K562 (cell line): ENCODE measurements at regions not wholly inside any gene's neighbourhood (a gene's known extent, or its start where the extent isn't known, plus 50 kb on each side); places are given as distances from the start of the nearest gene placed in this dataset.

Experiments used
- ATAC-seq: fragments of 200-7000 bp; cut with Tn5 transposase; 3 replicates; pipeline ENCODE4 v1.9.1; 2020; ENCODE audit warnings: moderate library complexity
- BruUV-seq: library from RNA; stranded (reverse); fragments of 400-500 nt; replicated peaks from 2 replicates; lab custom pipeline; 2021; lab: Mats Ljungman, UMichigan
- CTCF ChIA-PET: fragments of 300-600 bp; formaldehyde crosslinking; extraction: SDS; loops from one replicate; lab custom pipeline; 2021; ENCODE audit warnings: low intra/inter-chr PET ratio; lab: Yijun Ruan, JAX
- POLR2A ChIA-PET: fragments of 300-600, 350-650 bp; sonication (Branson Sonifier 250); formaldehyde crosslinking; extraction: SDS; loops from one replicate; lab custom pipeline; 2021; ENCODE audit warnings: antibody characterized with exemption, inconsistent platforms; lab: Yijun Ruan, JAX
- DNase-seq, 4 experiments: peaks; one replicate each; pipeline versions ENCODE4 v3.0.0 to v3.0.0-alpha.2; 2011 to 2018; ENCODE audit warnings: low spot score in 3 of 4, mixed read lengths in 3 of 4; ENCODE audit errors: extremely low read depth in 1 of 4
- FAIRE-seq: peaks from 2 replicates; lab custom pipeline; 2011; peaks lifted over from hg19 to GRCh38; lab: Jason Lieb, UNC
- H2AFZ ChIP-seq: 2 replicates; pipeline ENCODE4 v1.6.0; 2011; ENCODE audit warnings: low read depth, low read length, control low read depth, inconsistent platforms
- H3K27ac ChIP-seq: fragments of 200-600 bp; 3 replicates; pipeline ENCODE4 v1.8.0; 2011; ENCODE audit warnings: low read depth, mild to moderate bottlenecking, control low read depth, inconsistent platforms, low read length, moderate library complexity, mixed read lengths; ENCODE audit errors: extremely low read depth
- H3K27me3 ChIP-seq, 2 experiments: fragments of 300-600 bp in 1 of 2; 2 replicates in 1 of 2; 3 replicates in 1 of 2; pipeline versions ENCODE4 v1.6.0 to v1.8.0; 2011; ENCODE audit warnings: inconsistent platforms in 2 of 2, low read length in 2 of 2, mild to moderate bottlenecking in 1 of 2, mixed read lengths in 1 of 2, moderate library complexity in 1 of 2; ENCODE audit not compliant: control insufficient read depth in 2 of 2, insufficient read depth in 2 of 2
- H3K36me3 ChIP-seq: fragments of 300-600 bp; 3 replicates; pipeline ENCODE4 v1.8.0; 2011; ENCODE audit warnings: mild to moderate bottlenecking, low read length, inconsistent platforms; ENCODE audit not compliant: control insufficient read depth, insufficient read depth
- H3K4me1 ChIP-seq, 2 experiments: fragments of 200-600 bp in 1 of 2; replicated peaks in 1 of 2; 2 replicates in 1 of 2; 3 replicates in 1 of 2; pipeline versions ENCODE4 v1.5.1 to v1.8.0; 2011; ENCODE audit warnings: inconsistent platforms in 2 of 2, low read length in 2 of 2, mild to moderate bottlenecking in 1 of 2, mixed read lengths in 1 of 2, moderate library complexity in 1 of 2; ENCODE audit not compliant: control insufficient read depth in 2 of 2, insufficient read depth in 2 of 2
- H3K4me2 ChIP-seq: 2 replicates; pipeline ENCODE4 v1.6.1; 2011; ENCODE audit warnings: low read length, control low read depth, inconsistent platforms, mixed read lengths; ENCODE audit not compliant: insufficient read depth
- H3K4me3 ChIP-seq: fragments of 200-600 bp; sonication (generic), shearing (Covaris generic); 2 replicates; pipeline ENCODE4 v1.5.1; 2016; ENCODE audit warnings: control low read depth, inconsistent platforms
- H3K79me2 ChIP-seq: fragments of 200-600 bp; 3 replicates; pipeline ENCODE4 v1.8.0; 2011; ENCODE audit warnings: low read length, inconsistent platforms; ENCODE audit not compliant: control insufficient read depth, insufficient read depth
- H3K9ac ChIP-seq, 2 experiments: 2 replicates each; pipeline versions ENCODE4 v1.6.0 to v1.6.1; 2011; ENCODE audit warnings: low read depth in 2 of 2, low read length in 2 of 2, control low read depth in 1 of 2, inconsistent platforms in 1 of 2, mild to moderate bottlenecking in 1 of 2, mixed read lengths in 1 of 2; ENCODE audit not compliant: insufficient read depth in 1 of 2
- H3K9me1 ChIP-seq: one replicate; pipeline ENCODE4 v1.6.0; 2011; ENCODE audit warnings: inconsistent platforms, mild to moderate bottlenecking, low read length, moderate library complexity; ENCODE audit not compliant: control insufficient read depth, insufficient read depth
- H3K9me3 ChIP-seq: replicated peaks from 2 replicates; pipeline ENCODE4 v1.5.1; 2011; ENCODE audit warnings: low read depth, low read length, inconsistent platforms; ENCODE audit not compliant: control insufficient read depth, insufficient read depth
- H4K20me1 ChIP-seq: replicated peaks from 2 replicates; pipeline ENCODE4 v1.6.1; 2011; ENCODE audit warnings: low read length, inconsistent platforms, mixed read lengths; ENCODE audit not compliant: control insufficient read depth, insufficient read depth
- ADNP ChIP-seq: fragments of 200-800 bp; sonication (Bioruptor generic); IDR thresholded peaks from 2 replicates; pipeline ENCODE4 v1.6.1; 2016; ENCODE audit warnings: missing genetic modification characterization, missing compliant biosample characterization
- BACH1 ChIP-seq: fragments of 200-800 bp; sonication (Bioruptor generic); IDR thresholded peaks from 2 replicates; pipeline ENCODE4 v1.6.1; 2016; ENCODE audit warnings: missing genetic modification characterization, missing compliant biosample characterization
- BRF1 ChIP-seq: IDR thresholded peaks from 3 replicates; pipeline ENCODE4 v1.6.1; 2011; ENCODE audit warnings: borderline replicate concordance, mild to moderate bottlenecking; ENCODE audit not compliant: insufficient read length; ENCODE audit errors: extremely low read depth
- ELF2 ChIP-seq: fragments of 250-450 bp; sonication (Bioruptor Pico); IDR thresholded peaks from 2 replicates; pipeline ENCODE4 v1.5.0; 2021; ENCODE audit warnings: mild to moderate bottlenecking
- GTF2F1 ChIP-seq: IDR thresholded peaks from 2 replicates; pipeline ENCODE4 v1.6.1; 2011; ENCODE audit warnings: low read depth, low read length, improper control_type of control experiment
- ILF3 ChIP-seq: fragments of 450-650 bp; IDR thresholded peaks from 2 replicates; pipeline ENCODE4 v1.6.1; 2018; ENCODE audit warnings: antibody characterized with exemption, mild to moderate bottlenecking, moderate library complexity, borderline replicate concordance
- MAFK ChIP-seq: IDR thresholded peaks from 2 replicates; pipeline ENCODE4 v1.6.1; 2011; ENCODE audit warnings: low read length, improper control_type of control experiment
- SLC30A9 ChIP-seq: fragments of 250-450 bp; sonication (Bioruptor Pico); IDR thresholded peaks from 2 replicates; pipeline ENCODE4 v1.8.0; 2022; ENCODE audit warnings: mild to moderate bottlenecking, moderate library complexity
- TAF1 ChIP-seq: IDR thresholded peaks from 2 replicates; pipeline ENCODE4 v1.6.1; 2011; ENCODE audit warnings: mild to moderate bottlenecking, low read length, moderate library complexity; ENCODE audit not compliant: insufficient read depth, control insufficient read depth, severe bottlenecking; ENCODE audit errors: extremely low read depth
- YY1 ChIP-seq, 3 experiments: IDR thresholded peaks; 2 replicates each; pipeline ENCODE4 v1.6.1; 2011; ENCODE audit warnings: low read length in 2 of 3, mild to moderate bottlenecking in 2 of 3, moderate library complexity in 2 of 3, borderline replicate concordance in 1 of 3, control low read depth in 1 of 3, low read depth in 1 of 3; ENCODE audit not compliant: insufficient read depth in 3 of 3, insufficient replicate concordance in 2 of 3, control insufficient read depth in 1 of 3, insufficient read length in 1 of 3; ENCODE audit errors: extremely low read depth in 1 of 3
- ZNF347 ChIP-seq: fragments of 450-650 bp; formaldehyde crosslinking; IDR thresholded peaks from 2 replicates; pipeline ENCODE4 v1.4.0; 2020; ENCODE audit warnings: low read depth, mild to moderate bottlenecking, moderate library complexity
- ZNF76 ChIP-seq: fragments of 250-450 bp; sonication (Bioruptor Pico); IDR thresholded peaks from 2 replicates; pipeline ENCODE4 v1.4.0; 2020; ENCODE audit warnings: mild to moderate bottlenecking, moderate library complexity, borderline replicate concordance
- WGBS: fragments of 100-300 bp; shearing (Covaris generic); methylation state at CpG from one replicate; pipeline ENCODE4 v1.1.6; 2016; ENCODE audit warnings: low coverage, mixed read lengths; ENCODE audit not compliant: insufficient coverage; ENCODE audit errors: missing lambda C conversion rate; 5-methylcytosine and 5-hydroxymethylcytosine counted together
- in situ Hi-C: fragments of 300-500 bp; cut with MboI; formaldehyde crosslinking; loops from 4 replicates; pipeline ENCODE4 v1.15.0; 2018; ENCODE audit warnings: inconsistent platforms, mixed read lengths
- intact Hi-C: fragments of 100-400 bp; cut with micrococcal nuclease; formaldehyde crosslinking; loops from 2 replicates; pipeline ENCODE4 v1.14.2; 2022
- TF ChIP-seq, protein P1 (sequence below): fragments of 250-450 bp; sonication (Bioruptor Pico); IDR thresholded peaks from 2 replicates; pipeline ENCODE4 v1.4.0; 2020; ENCODE audit warnings: mild to moderate bottlenecking, moderate library complexity
- TF ChIP-seq, protein P2 (sequence below): fragments of 250-450 bp; sonication (Bioruptor Pico); IDR thresholded peaks from 2 replicates; pipeline ENCODE4 v1.4.0; 2020; ENCODE audit warnings: mild to moderate bottlenecking, moderate library complexity, borderline replicate concordance

DNA sequence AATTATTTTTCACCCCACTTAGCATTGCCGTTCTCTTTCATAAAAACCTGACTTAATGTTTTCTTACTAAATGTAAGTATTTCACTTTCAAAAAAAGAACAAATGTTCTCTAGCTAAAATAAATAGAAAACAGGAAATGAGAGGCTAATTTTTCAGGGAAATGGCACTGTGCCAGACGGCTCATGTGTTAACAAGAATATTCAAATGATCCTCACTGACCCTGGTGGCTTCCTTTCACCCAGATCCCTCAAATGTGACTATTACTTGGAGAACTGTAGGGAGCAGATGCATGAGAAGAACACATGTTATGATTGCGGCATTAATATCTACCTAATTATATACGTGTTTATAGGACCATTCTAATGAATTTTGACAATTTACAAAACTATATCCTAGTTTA is 827.7 kb downstream of the SOCS6 start:
- POLR2A ChIA-PET = no interaction called here

DNA sequence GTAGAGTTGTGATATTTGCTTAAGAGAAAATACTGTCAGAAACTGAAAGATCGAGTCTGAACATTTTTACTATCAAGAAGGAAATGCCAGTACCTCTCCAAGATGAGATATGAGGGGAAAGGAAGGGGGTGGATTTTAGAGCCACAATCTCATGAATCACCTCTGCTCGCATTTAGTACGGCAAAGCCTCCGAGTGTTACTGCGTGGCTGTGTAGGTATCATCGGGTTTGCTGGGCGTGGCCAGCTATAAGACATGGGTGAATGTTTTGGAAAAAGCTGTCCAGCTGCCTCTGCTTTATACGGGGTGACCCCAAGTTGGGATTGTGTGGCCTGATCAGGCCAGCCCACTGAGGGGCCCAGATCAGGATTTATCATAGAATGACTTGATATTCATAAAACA is 826.4 kb downstream of the SOCS6 start:
- BruUV-seq = no TSS peak
- DNase-seq = no peak
- no peaks in the 10 kb centered on the region for H3K4me1 ChIP-seq
- no peaks in the 10 kb centered on the region for H3K36me3 ChIP-seq
- H3K27ac ChIP-seq = no peak overlapping the region
- in situ Hi-C loops = no loop called here
- 4% methylated on average over 8 of the region's 8 CpGs for WGBS
- no peaks in the 10 kb centered on the region for H3K9me1 ChIP-seq
- H3K9me3 ChIP-seq = no peaks in the 10 kb centered on the region
- POLR2A ChIA-PET = no interaction called here
- H2AFZ ChIP-seq = no peak overlapping the region
- no peaks in the 10 kb centered on the region for H3K79me2 ChIP-seq
- no peak overlapping the region for H3K9ac ChIP-seq
- H3K4me3 ChIP-seq = no peak overlapping the region
- FAIRE-seq = no peak
- intact Hi-C loops = no loop called here
- H4K20me1 ChIP-seq = no peaks in the 10 kb centered on the region
- H3K4me2 ChIP-seq = no peak overlapping the region
- CTCF ChIA-PET = no interaction called here
- no peaks in the 10 kb centered on the region for H3K27me3 ChIP-seq
- ATAC-seq = no peak
- TF ChIP-seq, protein P1, sequence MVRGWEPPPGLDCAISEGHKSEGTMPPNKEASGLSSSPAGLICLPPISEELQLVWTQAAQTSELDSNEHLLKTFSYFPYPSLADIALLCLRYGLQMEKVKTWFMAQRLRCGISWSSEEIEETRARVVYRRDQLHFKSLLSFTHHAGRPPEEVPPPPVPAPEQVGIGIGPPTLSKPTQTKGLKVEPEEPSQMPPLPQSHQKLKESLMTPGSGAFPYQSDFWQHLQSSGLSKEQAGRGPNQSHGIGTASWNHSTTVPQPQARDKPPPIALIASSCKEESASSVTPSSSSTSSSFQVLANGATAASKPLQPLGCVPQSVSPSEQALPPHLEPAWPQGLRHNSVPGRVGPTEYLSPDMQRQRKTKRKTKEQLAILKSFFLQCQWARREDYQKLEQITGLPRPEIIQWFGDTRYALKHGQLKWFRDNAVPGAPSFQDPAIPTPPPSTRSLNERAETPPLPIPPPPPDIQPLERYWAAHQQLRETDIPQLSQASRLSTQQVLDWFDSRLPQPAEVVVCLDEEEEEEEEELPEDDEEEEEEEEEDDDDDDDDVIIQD (CRISPR knock-in tag) = no peak
- TF ChIP-seq MAFK (no peak), BACH1 (no peak), YY1 (IDR thresholded peaks at IDR 0.05; ENCODE audit: borderline replicate concordance in 1 of 3, control insufficient read depth in 1 of 3, extremely low read depth in 1 of 3, insufficient read depth in 3 of 3, insufficient read length in 1 of 3, insufficient replicate concordance in 2 of 3, low read depth in 1 of 3, low read length in 2 of 3) (no peak), ZNF347 (CRISPR knock-in tag) (no peak), GTF2F1 (no peak)
- TF ChIP-seq, protein P2, sequence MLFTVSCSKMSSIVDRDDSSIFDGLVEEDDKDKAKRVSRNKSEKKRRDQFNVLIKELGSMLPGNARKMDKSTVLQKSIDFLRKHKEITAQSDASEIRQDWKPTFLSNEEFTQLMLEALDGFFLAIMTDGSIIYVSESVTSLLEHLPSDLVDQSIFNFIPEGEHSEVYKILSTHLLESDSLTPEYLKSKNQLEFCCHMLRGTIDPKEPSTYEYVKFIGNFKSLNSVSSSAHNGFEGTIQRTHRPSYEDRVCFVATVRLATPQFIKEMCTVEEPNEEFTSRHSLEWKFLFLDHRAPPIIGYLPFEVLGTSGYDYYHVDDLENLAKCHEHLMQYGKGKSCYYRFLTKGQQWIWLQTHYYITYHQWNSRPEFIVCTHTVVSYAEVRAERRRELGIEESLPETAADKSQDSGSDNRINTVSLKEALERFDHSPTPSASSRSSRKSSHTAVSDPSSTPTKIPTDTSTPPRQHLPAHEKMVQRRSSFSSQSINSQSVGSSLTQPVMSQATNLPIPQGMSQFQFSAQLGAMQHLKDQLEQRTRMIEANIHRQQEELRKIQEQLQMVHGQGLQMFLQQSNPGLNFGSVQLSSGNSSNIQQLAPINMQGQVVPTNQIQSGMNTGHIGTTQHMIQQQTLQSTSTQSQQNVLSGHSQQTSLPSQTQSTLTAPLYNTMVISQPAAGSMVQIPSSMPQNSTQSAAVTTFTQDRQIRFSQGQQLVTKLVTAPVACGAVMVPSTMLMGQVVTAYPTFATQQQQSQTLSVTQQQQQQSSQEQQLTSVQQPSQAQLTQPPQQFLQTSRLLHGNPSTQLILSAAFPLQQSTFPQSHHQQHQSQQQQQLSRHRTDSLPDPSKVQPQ = no peak

More for the DNA sequence above, 827.7 kb downstream of the SOCS6 start:
- intact Hi-C loops (no loop called here), in situ Hi-C loops (no loop called here)
- Histone ChIP-seq H3K4me1 (no peaks in the 10 kb centered on the region), H3K4me3 (no peak overlapping the region), H3K9me1 (no peaks in the 10 kb centered on the region), H4K20me1 (no peaks in the 10 kb centered on the region), H3K9me3 (no peaks in the 10 kb centered on the region), H3K9ac (no peak overlapping the region), H3K36me3 (no peaks in the 10 kb centered on the region), H3K27me3 (no peaks in the 10 kb centered on the region), H3K27ac (no peak overlapping the region), H3K4me2 (no peak overlapping the region), H2AFZ (no peak overlapping the region), H3K79me2 (no peaks in the 10 kb centered on the region)
- TF ChIP-seq TAF1 (no peak), ILF3 (no peak), BRF1 (no peak), ADNP (tag) (no peak), ZNF76 (CRISPR knock-in tag) (no peak), SLC30A9 (CRISPR knock-in tag) (no peak), ELF2 (CRISPR knock-in tag) (no peak)
- no peak for DNase-seq
- CTCF ChIA-PET = no interaction called here
- no TSS peak for BruUV-seq
- FAIRE-seq = no peak
- no peak for ATAC-seq
- WGBS = 0% methylated on average over 4 of the region's 4 CpGs
